ENCODE measurements at regions not wholly inside any gene's neighbourhood (a gene's known extent, or its start where the extent isn't known, plus 50 kb on each side); places are given as distances from the start of the nearest gene placed in this dataset.

DNA sequence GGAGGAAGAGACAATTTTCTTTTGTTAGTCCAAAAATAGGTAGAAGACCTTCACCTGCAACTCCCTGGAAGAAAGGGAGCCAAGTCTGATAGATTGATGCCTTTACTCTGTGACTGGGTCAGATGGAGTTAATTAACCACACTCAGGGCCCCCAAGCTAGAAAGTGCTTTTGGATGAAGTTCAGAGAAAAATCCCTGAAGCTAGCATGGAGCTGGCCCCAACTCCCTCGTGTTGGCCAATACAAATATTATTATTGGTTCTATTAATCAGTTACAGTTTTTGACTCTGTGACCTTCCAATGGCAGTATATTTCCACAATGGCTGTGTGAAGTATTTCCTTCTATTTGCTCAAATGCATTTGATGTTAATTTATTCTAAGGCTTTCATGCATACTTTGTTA lies 1753.5 kb downstream of the EFNA5 start:
- TF ChIP-seq, protein P1, sequence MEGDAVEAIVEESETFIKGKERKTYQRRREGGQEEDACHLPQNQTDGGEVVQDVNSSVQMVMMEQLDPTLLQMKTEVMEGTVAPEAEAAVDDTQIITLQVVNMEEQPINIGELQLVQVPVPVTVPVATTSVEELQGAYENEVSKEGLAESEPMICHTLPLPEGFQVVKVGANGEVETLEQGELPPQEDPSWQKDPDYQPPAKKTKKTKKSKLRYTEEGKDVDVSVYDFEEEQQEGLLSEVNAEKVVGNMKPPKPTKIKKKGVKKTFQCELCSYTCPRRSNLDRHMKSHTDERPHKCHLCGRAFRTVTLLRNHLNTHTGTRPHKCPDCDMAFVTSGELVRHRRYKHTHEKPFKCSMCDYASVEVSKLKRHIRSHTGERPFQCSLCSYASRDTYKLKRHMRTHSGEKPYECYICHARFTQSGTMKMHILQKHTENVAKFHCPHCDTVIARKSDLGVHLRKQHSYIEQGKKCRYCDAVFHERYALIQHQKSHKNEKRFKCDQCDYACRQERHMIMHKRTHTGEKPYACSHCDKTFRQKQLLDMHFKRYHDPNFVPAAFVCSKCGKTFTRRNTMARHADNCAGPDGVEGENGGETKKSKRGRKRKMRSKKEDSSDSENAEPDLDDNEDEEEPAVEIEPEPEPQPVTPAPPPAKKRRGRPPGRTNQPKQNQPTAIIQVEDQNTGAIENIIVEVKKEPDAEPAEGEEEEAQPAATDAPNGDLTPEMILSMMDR (conservative IDR thresholded peaks at IDR 0.05) = no peak
- H3K79me2 ChIP-seq (ENCODE audit: insufficient read depth, low read length) = no peaks in the 10 kb centered on the region
- no peak overlapping the region for H3K9ac ChIP-seq (ENCODE audit: extremely low read depth, insufficient read length, low read length)
- H4K20me1 ChIP-seq (ENCODE audit: control insufficient read depth, insufficient read depth, insufficient read length) = no peaks in the 10 kb centered on the region
- no peak overlapping the region for H3T11ph ChIP-seq (ENCODE audit: low read length)
- H2BK12ac ChIP-seq (ENCODE audit: insufficient read length, low read depth, low read length) = no peak overlapping the region
- H3K27ac ChIP-seq (ENCODE audit: insufficient read length, low read depth, low read length) = no peak overlapping the region
- WGBS (ENCODE audit: extremely low coverage, insufficient read length, low lambda C conversion rate) = no CpG with 5 or more reads among the region's 1 CpG
- no peak overlapping the region for H3K14ac ChIP-seq (ENCODE audit: insufficient read depth, low read length)
- Mint-ChIP-seq H3K36me3 (ENCODE audit: insufficient read depth in 1 of 3, low read depth in 3 of 3) (peaks cover 0 to 4% (median 0%) of the 10 kb centered on the region in 3 experiments; a peak in 2 of 7 replicates), H3K4me1 (no peaks in the 10 kb centered on the region), H3K9me3 (peaks cover 4 to 6% of the 10 kb centered on the region in 2 experiments; a peak in 4 of 5 replicates), H3K4me3 (no peak overlapping the region), H3K27ac (no peak overlapping the region), H3K27me3 (ENCODE audit: low read depth) (no peaks in the 10 kb centered on the region)
- no peak overlapping the region for H2BK20ac ChIP-seq (ENCODE audit: low read depth, low read length, poor library complexity, severe bottlenecking)
- no peak overlapping the region for H2BK15ac ChIP-seq (ENCODE audit: low read depth, low read length)
- no peak overlapping the region for H3K23ac ChIP-seq (ENCODE audit: insufficient read length, low read depth, low read length)
- no peak overlapping the region for H2BK120ac ChIP-seq (ENCODE audit: low read depth, low read length, poor library complexity, severe bottlenecking)
- H4K91ac ChIP-seq (ENCODE audit: insufficient read length, low read depth, low read length) = no peak overlapping the region
- no peak overlapping the region for H4K5ac ChIP-seq (ENCODE audit: insufficient read length, low read depth, low read length)
- H3K4me1 ChIP-seq (ENCODE audit: insufficient read depth, low read length) = no peaks in the 10 kb centered on the region
- no peak overlapping the region for H4K8ac ChIP-seq (replicated peaks; ENCODE audit: insufficient read length, low read depth, low read length)
- H3K56ac ChIP-seq (ENCODE audit: insufficient read length, low read depth, low read length) = no peak overlapping the region
- no peak overlapping the region for H3K4ac ChIP-seq (ENCODE audit: low read depth, low read length)
- H3K23me2 ChIP-seq (ENCODE audit: insufficient read length, low read depth, low read length, poor library complexity, severe bottlenecking) = no peaks in the 10 kb centered on the region
- no peaks in the 10 kb centered on the region for H3K79me1 ChIP-seq (ENCODE audit: insufficient read depth, low read depth, low read length, poor library complexity, severe bottlenecking)
- H3K27me3 ChIP-seq (ENCODE audit: insufficient read depth, low read length) = no peaks in the 10 kb centered on the region
- H3K9me3 ChIP-seq (ENCODE audit: control insufficient read depth, low read depth, low read length) = no peaks in the 10 kb centered on the region
- H2AK5ac ChIP-seq (ENCODE audit: insufficient read length, low read length) = no peak overlapping the region
- no peak overlapping the region for H2BK5ac ChIP-seq (ENCODE audit: insufficient read length, low read length)
- no peak for DNase-seq
- no peak overlapping the region for H3K4me2 ChIP-seq (ENCODE audit: insufficient read depth, insufficient read length, low read length)
- no peak overlapping the region for H2AFZ ChIP-seq (ENCODE audit: low read length)
- no peak overlapping the region for H3K18ac ChIP-seq (ENCODE audit: insufficient read length, low read depth, low read length)
